CD4-positive, alpha-beta T cell treated with Interleukin-2 at 100 ng/mL for 4 hours (primary cell): ENCODE measurements at regions not wholly inside any gene's neighbourhood (a gene's known extent, or its start where the extent isn't known, plus 50 kb on each side); places are given as distances from the start of the nearest gene placed in this dataset.

ENCODE experiments used
- DNase-seq: peaks from one replicate; pipeline ENCODE4 v3.0.0-alpha.2; 2020; ENCODE audit warnings: low spot score

GRCh38 chr12:24138041-24138440 is 188.6 kb upstream of the SOX5 start:
- no peak for DNase-seq

- DNase-seq, result no peak
Measured at GRCh38 chr12:24135158-24135850, 185.8 kb upstream of the SOX5 start.

DNA sequence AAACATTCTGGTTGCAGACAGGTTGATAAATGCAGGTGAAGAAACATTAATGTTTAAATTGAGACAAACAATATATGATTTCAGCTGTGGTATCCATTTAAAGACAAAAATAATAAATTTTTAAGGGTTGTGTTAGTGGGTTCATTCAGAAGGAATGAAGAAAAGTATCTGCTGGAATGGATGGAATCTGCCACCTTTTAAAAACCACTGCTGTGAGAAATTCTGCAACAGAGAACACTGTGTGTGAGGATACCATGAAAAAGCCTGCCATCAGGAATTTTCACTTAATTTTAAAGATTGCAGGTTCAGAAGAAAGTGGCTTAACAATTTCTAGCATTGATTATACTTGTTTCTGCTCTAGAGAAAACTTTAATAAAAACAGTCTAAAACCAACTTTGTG is 184.6 kb upstream of the SOX5 start:
- DNase-seq, result no peak

- no peak for DNase-seq
Measured at GRCh38 chr12:24133384-24133783, 183.9 kb upstream of the SOX5 start.

- no peak for DNase-seq
Measured at GRCh38 chr12:24127919-24128721, 178.7 kb upstream of the SOX5 start.

DNA sequence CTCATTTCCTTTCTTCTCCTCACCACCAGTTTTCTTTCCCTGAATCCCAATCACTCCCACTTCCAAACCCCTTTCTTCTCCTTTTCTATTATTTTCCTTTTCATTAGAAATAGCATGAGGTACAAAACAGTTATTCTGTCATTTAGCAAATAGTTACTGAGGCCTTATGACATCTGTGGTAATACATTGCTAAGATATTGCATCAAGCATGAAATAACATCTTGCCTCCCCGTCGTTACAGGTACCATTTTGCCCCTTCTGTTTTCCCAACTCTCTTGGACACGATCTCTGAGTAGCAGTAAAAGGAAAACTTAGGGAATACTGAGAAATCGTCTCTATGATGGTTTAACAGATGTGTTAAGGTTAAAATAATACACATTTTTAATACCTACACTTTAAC is 175.8 kb upstream of the SOX5 start:
- DNase-seq, result no peak

- DNase-seq, result no peak
Measured at GRCh38 chr12:24121911-24122310, 172.4 kb upstream of the SOX5 start.

GRCh38 chr12:24118668-24119067 is 169.2 kb upstream of the SOX5 start:
- DNase-seq, result no peak

GRCh38 chr12:24116548-24116947 is 167.1 kb upstream of the SOX5 start:
- no peak for DNase-seq

DNA sequence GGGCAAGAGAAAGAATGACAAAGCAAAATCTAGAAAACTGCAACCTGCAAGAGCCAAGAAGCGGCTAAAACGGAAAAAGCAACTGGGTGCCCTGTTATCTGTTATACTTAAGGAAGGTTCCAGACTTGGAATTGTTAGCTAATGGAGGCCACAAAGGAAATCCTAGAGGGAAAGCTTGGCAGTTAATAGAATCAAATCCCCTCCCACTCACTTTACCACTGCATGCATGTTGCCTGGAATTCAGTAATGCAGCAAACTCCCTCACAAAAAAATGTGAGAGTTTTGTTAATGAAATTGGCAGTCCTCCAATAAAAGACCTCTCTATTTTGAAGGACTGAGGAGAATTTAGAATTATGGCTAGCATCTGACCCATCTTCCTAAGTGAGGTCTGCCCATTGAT is 164.2 kb upstream of the SOX5 start:
- DNase-seq, result no peak

GRCh38 chr12:24111616-24112015 is 162.1 kb upstream of the SOX5 start:
- no peak for DNase-seq

- no peak for DNase-seq
Measured at GRCh38 chr12:24111086-24111485, 161.6 kb upstream of the SOX5 start.

DNA sequence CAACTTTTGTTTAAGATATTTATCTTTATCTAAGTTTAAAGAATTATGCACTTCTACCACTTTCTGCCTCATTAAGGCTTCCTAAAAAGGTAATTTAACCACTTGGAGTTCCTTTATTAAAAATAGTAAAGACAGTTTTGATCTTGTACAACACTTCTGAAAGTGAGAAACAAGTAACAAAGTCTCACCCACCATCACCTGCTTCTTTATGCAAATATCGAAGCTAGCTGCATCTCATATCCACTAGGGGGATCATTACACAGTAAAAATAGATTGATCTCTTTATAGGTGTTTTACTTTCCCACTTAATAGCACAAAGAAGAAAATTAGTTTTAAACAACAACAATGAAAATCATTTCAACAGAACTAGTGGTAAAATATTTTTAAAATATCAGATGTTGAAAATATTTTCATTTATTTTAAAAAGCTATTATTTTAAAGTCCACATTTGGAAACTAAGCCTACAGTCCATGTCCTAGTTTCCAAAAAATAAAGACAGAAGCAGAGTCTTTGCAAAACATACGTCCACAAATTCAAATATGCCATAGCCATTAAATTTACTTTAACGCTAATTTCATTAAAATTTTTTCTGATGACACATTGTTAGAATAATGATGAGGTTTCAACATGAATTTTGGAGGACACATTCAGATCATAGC is 160.0 kb upstream of the SOX5 start:
- no peak for DNase-seq

- DNase-seq, result no peak
Measured at GRCh38 chr12:24102676-24103075, 153.2 kb upstream of the SOX5 start.

DNA sequence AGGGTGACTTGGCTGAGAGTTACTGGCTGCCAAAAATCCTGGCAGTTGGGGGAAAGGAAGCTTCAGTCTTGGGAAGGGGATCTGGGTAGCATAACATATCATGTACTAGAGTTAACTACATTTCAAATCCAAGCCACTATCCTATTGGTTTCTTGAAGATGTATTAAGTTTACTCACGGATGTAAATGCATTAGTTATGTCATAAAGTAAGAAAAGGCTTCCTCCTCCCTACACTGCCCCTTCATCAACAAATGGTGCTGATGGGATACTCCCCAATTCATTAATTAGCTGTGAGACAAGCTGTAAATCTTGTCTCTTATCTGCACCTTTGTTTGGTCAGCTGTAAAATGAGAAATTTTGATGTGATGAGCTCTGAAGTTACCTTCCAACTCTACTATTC is 150.1 kb upstream of the SOX5 start:
- DNase-seq, result no peak

- DNase-seq, result no peak
Measured at GRCh38 chr12:24095245-24095644, 145.8 kb upstream of the SOX5 start.

DNA sequence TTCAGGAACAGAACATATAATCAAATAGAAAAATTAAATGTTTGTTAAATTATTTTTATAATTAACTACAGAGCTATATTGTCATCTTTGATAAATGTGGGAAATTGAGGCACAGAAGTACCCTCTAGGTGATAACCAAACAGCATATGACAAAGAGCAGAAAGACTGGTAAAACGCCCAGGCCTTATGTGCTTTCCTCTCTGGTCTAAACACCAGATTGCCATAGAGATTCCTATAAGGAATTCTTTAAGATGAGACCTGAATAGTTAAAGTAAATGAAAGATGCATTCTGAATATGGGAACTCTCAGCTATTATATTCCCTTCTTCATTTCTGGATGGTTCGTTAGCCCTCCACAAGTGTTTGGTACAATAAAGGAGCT is 140.0 kb upstream of the SOX5 start:
- no peak for DNase-seq

- no peak for DNase-seq
Measured at GRCh38 chr12:24088751-24089509, 139.5 kb upstream of the SOX5 start.

DNA sequence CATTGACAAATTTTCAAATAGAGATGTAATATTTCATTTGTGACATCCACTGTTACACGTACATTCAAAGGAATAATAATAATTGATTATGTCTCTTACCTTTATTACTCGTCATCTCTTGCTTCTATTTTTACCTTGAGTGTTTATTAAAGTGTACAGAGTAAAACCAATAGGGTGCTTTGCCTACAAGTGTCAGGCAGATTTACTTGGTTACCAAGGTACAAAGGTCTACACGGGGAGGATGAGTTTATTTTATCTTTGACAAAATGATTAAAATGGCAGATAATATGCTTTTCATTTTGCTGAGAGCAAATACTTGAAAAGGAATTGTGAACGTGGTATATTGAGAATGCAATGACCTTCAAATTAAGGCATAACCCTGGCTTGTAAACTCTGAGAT is 137.8 kb upstream of the SOX5 start:
- DNase-seq, result no peak

DNA sequence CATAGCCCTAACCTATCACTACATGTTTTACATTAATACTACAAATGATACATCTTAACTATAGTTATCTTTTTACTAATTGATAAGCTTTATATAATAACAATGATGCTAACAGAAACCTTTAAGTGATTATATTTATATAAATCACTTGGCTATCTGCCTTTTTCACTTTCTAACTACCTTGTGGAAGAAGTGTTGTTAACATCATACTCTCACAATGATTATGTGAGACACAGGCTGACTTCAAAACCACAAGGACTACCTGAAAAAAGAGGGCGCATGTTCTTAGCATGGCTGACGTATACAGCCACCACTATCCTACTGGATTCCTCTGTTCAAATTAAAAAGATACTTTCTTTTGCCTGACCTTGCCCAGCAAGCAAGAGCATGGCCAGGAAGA is 135.3 kb upstream of the SOX5 start:
- DNase-seq, result no peak

DNA sequence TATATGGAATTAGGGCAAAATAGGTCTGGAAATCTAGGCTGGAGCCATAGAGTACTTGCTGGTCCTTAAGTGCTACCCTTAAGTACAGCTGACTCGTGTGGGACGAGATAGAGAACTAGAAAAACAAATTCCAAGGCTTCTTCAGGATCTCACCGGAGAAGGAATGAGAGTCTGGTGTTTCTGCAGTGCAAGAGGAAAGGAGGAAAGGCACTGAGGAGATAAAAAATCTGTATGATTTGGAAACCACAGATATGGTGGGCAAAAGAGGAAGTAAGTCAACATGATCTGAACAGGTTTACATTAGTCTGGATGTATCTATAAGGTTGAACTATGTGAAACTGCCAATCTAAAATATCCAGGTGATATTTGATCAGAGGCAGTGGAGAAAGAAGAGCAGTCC is 134.4 kb upstream of the SOX5 start:
- DNase-seq, result no peak

DNA sequence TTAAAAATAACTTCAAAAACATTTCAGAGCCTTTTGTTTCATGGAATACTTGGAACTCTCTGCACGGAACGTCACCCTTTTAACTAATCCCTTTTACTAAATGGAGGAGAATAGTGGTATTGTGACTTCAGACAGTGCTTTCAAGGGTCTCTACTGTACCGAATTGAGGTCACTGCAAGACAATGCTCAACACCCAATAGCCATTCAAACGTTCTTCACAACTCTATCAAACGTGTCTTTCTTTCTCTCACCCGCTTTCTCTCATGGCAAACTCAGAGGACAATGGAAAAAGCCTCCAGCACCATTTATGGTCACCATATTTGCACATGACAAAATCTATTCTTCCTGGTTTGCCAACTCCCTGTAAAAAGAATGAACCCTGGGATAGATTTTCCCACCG is 132.1 kb upstream of the SOX5 start:
- no peak for DNase-seq

DNA sequence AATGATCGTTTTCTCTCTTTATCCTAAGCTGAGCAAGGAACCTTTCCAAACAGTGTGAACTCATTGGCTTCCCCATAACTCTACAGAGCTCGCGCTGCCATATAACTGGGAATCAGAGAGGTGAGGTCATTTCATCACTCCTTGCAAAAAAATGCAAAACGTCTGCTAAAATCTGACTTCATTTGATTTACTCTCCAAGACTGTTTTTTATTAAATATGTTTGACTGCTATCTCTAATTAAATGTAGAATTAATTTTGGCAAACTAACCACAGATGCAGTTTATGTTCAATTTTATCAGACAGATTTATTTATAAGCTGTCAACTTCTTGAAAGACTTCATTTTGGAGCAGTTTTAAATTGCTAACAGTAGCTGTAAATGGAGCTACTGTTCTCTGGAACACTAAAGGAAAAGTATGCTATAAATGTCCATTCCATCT is 131.6 kb upstream of the SOX5 start:
- no peak for DNase-seq
